ENCODE measurements at regions not wholly inside any gene's neighbourhood (a gene's known extent, or its start where the extent isn't known, plus 50 kb on each side); places are given as distances from the start of the nearest gene placed in this dataset.

- no peak overlapping the region for H3K4me3 ChIP-seq (ENCODE audit: insufficient read depth, low read depth, low read length)
- CTCF ChIA-PET: no interaction called here
- TF ChIP-seq BHLHE40 (IDR thresholded peaks at IDR 0.05; ENCODE audit: low read depth, low read length): no peak
- TF ChIP-seq CHD1 (IDR thresholded peaks at IDR 0.05; ENCODE audit: low read depth, low read length): no peak
- TF ChIP-seq, protein P1, sequence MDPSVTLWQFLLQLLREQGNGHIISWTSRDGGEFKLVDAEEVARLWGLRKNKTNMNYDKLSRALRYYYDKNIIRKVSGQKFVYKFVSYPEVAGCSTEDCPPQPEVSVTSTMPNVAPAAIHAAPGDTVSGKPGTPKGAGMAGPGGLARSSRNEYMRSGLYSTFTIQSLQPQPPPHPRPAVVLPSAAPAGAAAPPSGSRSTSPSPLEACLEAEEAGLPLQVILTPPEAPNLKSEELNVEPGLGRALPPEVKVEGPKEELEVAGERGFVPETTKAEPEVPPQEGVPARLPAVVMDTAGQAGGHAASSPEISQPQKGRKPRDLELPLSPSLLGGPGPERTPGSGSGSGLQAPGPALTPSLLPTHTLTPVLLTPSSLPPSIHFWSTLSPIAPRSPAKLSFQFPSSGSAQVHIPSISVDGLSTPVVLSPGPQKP (IDR thresholded peaks at IDR 0.05; ENCODE audit: borderline replicate concordance, low read depth, low read length): no peak
- TF ChIP-seq RCOR1 (IDR thresholded peaks at IDR 0.05; ENCODE audit: insufficient replicate concordance, low read length): no peak
- no peak for TF ChIP-seq RAD21 (IDR thresholded peaks at IDR 0.05; ENCODE audit: low read length)
- TF ChIP-seq FOS (IDR thresholded peaks at IDR 0.05; ENCODE audit: low read depth, low read length): no peak
- no peak for TF ChIP-seq RFX5 (IDR thresholded peaks at IDR 0.05; ENCODE audit: low read depth, low read length)
- no peak for TF ChIP-seq MXI1 (IDR thresholded peaks at IDR 0.05; ENCODE audit: borderline replicate concordance, low read depth, low read length)
- TF ChIP-seq MAZ (IDR thresholded peaks at IDR 0.05; ENCODE audit: borderline replicate concordance, low read depth, low read length): no peak
- no peak for TF ChIP-seq POLR2A (IDR thresholded peaks at IDR 0.05; ENCODE audit: low read depth, low read length)
Measured at GRCh38 chr15:66932634-66933024, 132.8 kb upstream of the SMAD3 start.

More at GRCh38 chr15:66932634-66933024, 132.8 kb upstream of the SMAD3 start:
- Histone ChIP-seq H3K27ac (ENCODE audit: insufficient read depth, low read length) (peak overlapping the region; percentile 33; the same call in 1 of the 2 replicates), H3K9ac (ENCODE audit: low read depth, low read length) (no peak overlapping the region), H2BK15ac (ENCODE audit: low read depth, low read length) (no peak overlapping the region; the same call in 2 of the 3 replicates), H3K4ac (ENCODE audit: low read depth, low read length) (peak overlapping the region; percentile 42; the same call in 1 of the 2 replicates), H2BK20ac (ENCODE audit: low read depth, low read length) (peak overlapping the region; percentile 28; the same call in 1 of the 2 replicates), H2BK5ac (ENCODE audit: low read depth, low read length, poor library complexity, severe bottlenecking) (peak overlapping the region; percentile 65), H3K56ac (ENCODE audit: extremely low read depth, insufficient read depth, low read length) (no peak overlapping the region), H3K18ac (ENCODE audit: low read depth, low read length) (peak overlapping the region; percentile 54), H4K5ac (ENCODE audit: low read depth, low read length) (no peak overlapping the region; the same call in 1 of the 2 replicates), H3K14ac (replicated peaks; ENCODE audit: low read depth, low read length) (peak overlapping the region; percentile 17), H2AK9ac (replicated peaks; ENCODE audit: low read depth, low read length, poor library complexity) (peak overlapping the region; percentile 31), H4K20me1 (ENCODE audit: insufficient read depth, low read length) (peaks cover 11% of the 10 kb centered on the region), H2AFZ (replicated peaks; ENCODE audit: low read length, poor library complexity) (peak overlapping the region; percentile 70), H3K36me3 (ENCODE audit: control insufficient read depth, insufficient read depth, low read length) (no peaks in the 10 kb centered on the region), H3K9me1 (ENCODE audit: insufficient read depth, low read length) (peaks cover 10% of the 10 kb centered on the region), H2BK120ac (ENCODE audit: low read depth, low read length) (peak overlapping the region; percentile 4; the same call in 1 of the 2 replicates), H3K79me1 (ENCODE audit: low read depth in 1 of 2, low read length in 2 of 2) (peaks cover 0 to 7% of the 10 kb centered on the region in 2 experiments; a peak in 1 of 4 replicates), H3K4me1 (ENCODE audit: control insufficient read depth, insufficient read depth, low read length) (peaks cover 27% of the 10 kb centered on the region), H3K23ac (ENCODE audit: low read depth, low read length) (0 out of 2 replicates have a peak overlapping the region, but pooled peaks have one; percentile 14), H3K9me3 (ENCODE audit: control insufficient read depth, insufficient read depth, low read length) (peaks cover 2% of the 10 kb centered on the region; the same call in 1 of the 2 replicates), H3K4me2 (ENCODE audit: low read depth, low read length) (peak overlapping the region; percentile 56; the same call in 1 of the 2 replicates), H3K27me3 (ENCODE audit: control insufficient read depth, insufficient read depth, low read length) (no peaks in the 10 kb centered on the region), H2AK5ac (ENCODE audit: low read depth, low read length) (peak overlapping the region; percentile 85; the same call in 1 of the 2 replicates), H4K91ac (ENCODE audit: insufficient read depth, low read depth, low read length) (peak overlapping the region; percentile 1; the same call in 1 of the 2 replicates), H4K8ac (ENCODE audit: low read depth in 2 of 2, low read length in 2 of 2) (peak overlapping the region in 1 of 2 experiments; percentile 25; a peak in 3 of 4 replicates)
- DNase-seq (no peak), ATAC-seq (ENCODE audit: low read depth) (no peak)
- POLR2A ChIA-PET (ENCODE audit: unreplicated experiment): no interaction called here
- 75% methylated on average over 6 of the region's 6 CpGs; no CpG with 5 or more reads in 1 of the 2 experiments for WGBS, 2 experiments (ENCODE audit: extremely low coverage in 2 of 2, insufficient read length in 1 of 2)
- no TSS peak for BruUV-seq (replicated peaks)
- dilution Hi-C loops (cut with HindIII; ENCODE audit: low sequenced_read_pairs, unreplicated experiment) (no loop called here), intact Hi-C loops (cut with micrococcal nuclease) (no loop called here), in situ Hi-C loops (cut with MboI; ENCODE audit: low sequenced_read_pairs) (no loop called here)
